ENCODE measurements at regions not wholly inside any gene's neighbourhood (a gene's known extent, or its start where the extent isn't known, plus 50 kb on each side); places are given as distances from the start of the nearest gene placed in this dataset.

GRCh38 chr5:22964632-22965031 lies 111.5 kb upstream of the CDH12 start:
- H3K4me1 ChIP-seq (ENCODE audit: control insufficient read depth, insufficient read depth, low read length): no peaks in the 10 kb centered on the region
- no peak overlapping the region for H3K4me3 ChIP-seq (ENCODE audit: low read depth in 2 of 2, low read length in 2 of 2)
- CTCF ChIA-PET: no interaction called here
- POLR2A ChIA-PET: no interaction called here
- no peaks in the 10 kb centered on the region for H3K9me3 ChIP-seq (ENCODE audit: control insufficient read depth, insufficient read depth, low read depth, low read length)
- intact Hi-C loops (cut with micrococcal nuclease; ENCODE audit: unreplicated experiment) (no loop called here), in situ Hi-C loops (cut with HindIII; ENCODE audit: low pct_unique_long_range_greater_than_20kb, low sequenced_read_pairs) (no loop called here)
- BruUV-seq (replicated peaks): no TSS peak
- TF ChIP-seq POLR2AphosphoS5 (IDR thresholded peaks at IDR 0.05; ENCODE audit: low read depth, low read length) (no peak), TCF7L2 (IDR thresholded peaks at IDR 0.05; ENCODE audit: low read depth, low read length) (no peak), REST (IDR thresholded peaks at IDR 0.05; ENCODE audit: insufficient read depth in 1 of 2, low read depth in 2 of 2, low read length in 1 of 2) (no peak), SIN3A (IDR thresholded peaks at IDR 0.05; ENCODE audit: borderline replicate concordance, insufficient read depth, low read depth, low read length) (no peak), CTCF (IDR thresholded peaks at IDR 0.05) (no peak)
- no peaks in the 10 kb centered on the region for H3K36me3 ChIP-seq (ENCODE audit: control insufficient read depth, insufficient read depth, low read length)
- no peak for ATAC-seq
- no peak for DNase-seq (ENCODE audit: low read depth, low spot score)
- H3K27me3 ChIP-seq (ENCODE audit: control insufficient read depth, insufficient read depth, low read length): no peaks in the 10 kb centered on the region
- no peak overlapping the region for H3K27ac ChIP-seq (ENCODE audit: low read length)

- TF ChIP-seq POLR2AphosphoS5 (IDR thresholded peaks at IDR 0.05; ENCODE audit: low read depth, low read length) (no peak), CTCF (IDR thresholded peaks at IDR 0.05) (no peak), REST (IDR thresholded peaks at IDR 0.05; ENCODE audit: insufficient read depth in 1 of 2, low read depth in 2 of 2, low read length in 1 of 2) (no peak), TCF7L2 (IDR thresholded peaks at IDR 0.05; ENCODE audit: low read depth, low read length) (no peak), SIN3A (IDR thresholded peaks at IDR 0.05; ENCODE audit: borderline replicate concordance, insufficient read depth, low read depth, low read length) (no peak)
- BruUV-seq (replicated peaks): no TSS peak
- CTCF ChIA-PET: no interaction called here
Observed at GRCh38 chr5:22958462-22959262, 105.5 kb upstream of the CDH12 start.

More at GRCh38 chr5:22958462-22959262, 105.5 kb upstream of the CDH12 start:
- no peaks in the 10 kb centered on the region for H3K36me3 ChIP-seq (ENCODE audit: control insufficient read depth, insufficient read depth, low read length)
- in situ Hi-C loops (cut with HindIII; ENCODE audit: low pct_unique_long_range_greater_than_20kb, low sequenced_read_pairs): no loop called here
- H3K27me3 ChIP-seq (ENCODE audit: control insufficient read depth, insufficient read depth, low read length): no peaks in the 10 kb centered on the region
- ATAC-seq (no peak), DNase-seq (ENCODE audit: low read depth, low spot score) (no peak)
- no peaks in the 10 kb centered on the region for H3K9me3 ChIP-seq (ENCODE audit: control insufficient read depth, insufficient read depth, low read depth, low read length)
- no peaks in the 10 kb centered on the region for H3K4me1 ChIP-seq (ENCODE audit: control insufficient read depth, insufficient read depth, low read length)
- no peak overlapping the region for H3K4me3 ChIP-seq (ENCODE audit: low read depth in 2 of 2, low read length in 2 of 2)
- POLR2A ChIA-PET: no interaction called here
- no peak overlapping the region for H3K27ac ChIP-seq (ENCODE audit: low read length)
- intact Hi-C loops (cut with micrococcal nuclease; ENCODE audit: unreplicated experiment): no loop called here
